HG03439 (cell line): ENCODE measurements at regions not wholly inside any gene's neighbourhood (a gene's known extent, or its start where the extent isn't known, plus 50 kb on each side); places are given as distances from the start of the nearest gene placed in this dataset.
"Not testable (repeated sequence)": the region's sequence is repeated elsewhere in the genome, so short reads cannot be mapped to it uniquely, and the experiment has no call there.

Source experiments
- ATAC-seq: cut with Tn5 transposase; IDR thresholded peaks from one replicate; pipeline ENCODE4 v1.9.1; 2021; ENCODE audit warnings: mild to moderate bottlenecking, moderate library complexity; ENCODE audit not compliant: unreplicated experiment

DNA sequence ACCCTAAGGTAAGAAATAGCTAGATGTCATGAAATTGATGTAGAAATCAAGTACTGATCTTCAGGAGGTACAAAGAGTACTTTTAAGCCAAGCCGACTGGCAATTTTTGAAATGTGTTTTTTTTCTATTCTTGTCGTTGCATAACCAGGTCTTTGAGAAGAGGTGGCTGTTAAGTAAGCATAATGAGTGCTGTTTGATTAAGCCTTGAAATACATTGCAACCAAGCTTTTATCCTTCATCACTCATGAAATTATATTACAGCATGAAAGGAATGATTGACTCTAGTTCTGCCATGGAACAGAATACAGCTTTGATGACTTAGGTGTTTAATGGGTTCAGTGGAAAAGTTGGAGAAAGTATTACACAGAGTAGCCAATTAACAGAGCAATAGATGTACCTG, 1720.2 kb upstream of the SEL1L start:
- ATAC-seq: no peak

- no peak for ATAC-seq
Measured at GRCh38 chr14:83255015-83255726, 1721.5 kb upstream of the SEL1L start.

- ATAC-seq: no peak
Measured at GRCh38 chr14:83255727-83256090, 1722.1 kb upstream of the SEL1L start.

GRCh38 chr14:83257466-83258439, 1724.1 kb upstream of the SEL1L start:
- no peak for ATAC-seq

DNA sequence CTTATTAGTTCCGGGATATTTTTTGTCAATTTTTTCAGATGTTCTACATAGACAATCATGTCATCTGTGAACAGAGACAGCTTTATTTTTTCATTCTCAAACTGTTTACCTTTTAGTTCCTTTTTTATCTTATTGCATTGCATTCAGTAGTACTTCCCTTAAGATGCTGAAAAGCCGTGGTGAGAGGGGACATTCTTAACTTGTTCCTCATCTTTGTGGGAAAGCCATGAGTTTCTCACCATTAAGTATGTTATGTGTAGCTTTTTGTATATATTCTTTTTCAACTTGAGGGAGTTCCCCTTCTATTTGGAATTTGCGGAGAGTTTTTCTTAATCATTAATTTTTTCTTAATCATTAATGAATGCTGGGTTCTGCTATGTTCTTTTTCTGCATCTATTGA, 1727.1 kb upstream of the SEL1L start:
- no peak for ATAC-seq

DNA sequence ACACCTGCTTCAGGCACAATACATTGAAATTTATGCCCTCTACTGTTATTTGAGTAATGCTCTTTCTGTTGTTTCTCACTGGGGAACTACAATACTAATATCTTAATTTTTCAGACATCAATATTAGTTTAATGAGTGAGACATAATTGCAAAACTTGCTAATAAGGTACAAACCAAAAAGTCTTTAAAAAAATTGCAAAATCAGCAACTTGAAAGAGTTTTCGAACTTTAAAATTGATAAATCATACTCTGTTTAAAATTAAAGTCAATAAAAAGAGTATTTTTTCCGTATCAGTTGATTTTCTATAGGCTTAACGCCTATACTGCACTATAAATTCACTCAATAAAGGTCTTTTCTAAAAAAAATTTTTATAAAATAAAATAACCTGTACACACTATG, 1735.9 kb upstream of the SEL1L start:
- no peak for ATAC-seq

DNA sequence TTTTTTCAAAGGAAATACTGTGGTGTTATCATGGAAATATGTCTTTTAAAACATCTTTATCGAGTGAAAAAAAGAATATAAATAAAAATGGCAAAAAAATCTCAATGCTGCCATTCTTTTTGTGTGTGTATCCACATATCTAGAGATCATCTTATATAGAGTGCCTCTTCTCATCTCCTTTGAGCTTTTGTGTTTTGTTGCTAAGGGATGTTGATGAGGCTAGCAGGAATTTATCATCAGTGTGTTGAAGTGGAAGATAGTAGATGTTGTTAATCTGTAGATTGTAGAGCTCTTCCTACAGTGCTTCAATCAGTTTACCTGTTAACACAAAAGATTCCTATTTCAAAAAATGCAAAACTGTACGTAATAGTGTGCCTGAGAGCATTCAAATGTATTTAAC, 1738.0 kb upstream of the SEL1L start:
- ATAC-seq: no peak

DNA sequence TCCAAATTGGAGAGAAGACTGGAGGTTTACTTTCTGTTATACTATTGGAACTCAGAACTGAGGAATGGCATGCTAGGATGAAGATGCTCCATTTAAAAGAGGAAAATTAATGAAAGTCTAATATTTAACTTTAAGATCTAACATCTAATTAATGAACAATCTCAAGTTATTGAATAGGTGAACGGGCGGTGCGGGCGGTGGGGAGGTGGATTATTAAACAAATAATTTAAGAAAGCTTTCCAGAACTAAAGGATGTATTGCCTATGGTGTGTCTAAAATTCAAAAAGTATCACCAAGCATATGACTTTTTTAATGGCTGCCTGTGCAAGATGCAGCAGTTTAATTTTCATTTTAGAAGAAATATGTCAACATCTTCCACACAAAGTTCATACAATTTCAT, 1747.1 kb upstream of the SEL1L start:
- no peak for ATAC-seq

- no peak for ATAC-seq
Measured at GRCh38 chr14:83282706-83283105, 1749.1 kb upstream of the SEL1L start.

DNA sequence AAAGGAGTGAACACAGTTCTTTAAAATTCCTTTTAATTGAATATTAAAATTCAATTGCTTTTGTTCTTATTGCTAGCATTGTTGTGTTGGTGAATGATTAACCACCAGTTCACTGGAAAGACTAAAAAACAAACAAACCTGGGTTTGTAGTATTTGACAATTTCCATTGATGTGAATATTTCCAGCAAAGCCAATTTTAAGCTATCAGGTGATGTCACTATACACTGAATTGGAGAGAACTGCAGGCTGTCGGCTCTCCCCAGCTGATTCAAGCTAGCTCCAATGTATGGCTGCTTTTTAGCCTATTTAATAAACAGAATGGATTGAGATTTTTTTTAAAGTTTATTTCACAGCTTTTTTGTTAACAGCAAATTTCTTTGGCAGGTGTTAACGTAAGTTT, 1753.6 kb upstream of the SEL1L start:
- no peak for ATAC-seq

DNA sequence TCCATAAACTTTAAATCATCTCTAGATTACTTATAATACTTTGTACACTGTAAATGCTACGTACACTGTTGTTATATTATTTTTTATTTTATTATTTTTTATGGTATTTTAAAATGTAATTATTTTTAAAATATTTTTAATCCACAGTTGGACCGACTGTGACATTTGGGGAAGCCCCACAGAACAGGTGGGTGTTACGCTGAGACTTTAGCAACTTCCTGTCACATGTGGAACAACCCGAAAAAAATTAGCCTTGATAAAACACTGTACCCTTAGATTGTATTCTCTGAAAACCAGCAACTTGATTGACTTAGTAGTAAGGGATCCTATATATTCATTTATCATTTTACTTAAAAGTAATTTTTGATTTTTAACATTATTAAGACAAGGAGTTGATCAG, 1755.7 kb upstream of the SEL1L start:
- no peak for ATAC-seq

DNA sequence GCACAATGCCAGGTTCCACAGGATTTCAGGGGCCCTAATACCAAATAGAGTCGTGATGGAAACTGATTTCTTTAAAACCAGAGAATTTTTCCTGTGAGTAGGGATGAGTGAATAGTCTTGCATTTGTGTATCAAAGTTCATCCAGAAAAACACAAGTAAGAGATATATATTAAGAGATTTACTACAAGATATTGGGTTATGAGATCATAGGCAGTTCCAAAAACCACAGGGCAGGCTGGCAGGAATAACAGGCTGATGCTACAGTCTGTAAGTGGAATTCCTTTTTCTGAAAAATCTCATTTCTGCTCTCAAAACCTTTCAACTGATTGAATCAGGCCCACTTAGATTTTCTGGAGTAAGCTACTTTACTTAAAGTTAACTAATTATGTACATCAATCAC, 1756.2 kb upstream of the SEL1L start:
- no peak for ATAC-seq

DNA sequence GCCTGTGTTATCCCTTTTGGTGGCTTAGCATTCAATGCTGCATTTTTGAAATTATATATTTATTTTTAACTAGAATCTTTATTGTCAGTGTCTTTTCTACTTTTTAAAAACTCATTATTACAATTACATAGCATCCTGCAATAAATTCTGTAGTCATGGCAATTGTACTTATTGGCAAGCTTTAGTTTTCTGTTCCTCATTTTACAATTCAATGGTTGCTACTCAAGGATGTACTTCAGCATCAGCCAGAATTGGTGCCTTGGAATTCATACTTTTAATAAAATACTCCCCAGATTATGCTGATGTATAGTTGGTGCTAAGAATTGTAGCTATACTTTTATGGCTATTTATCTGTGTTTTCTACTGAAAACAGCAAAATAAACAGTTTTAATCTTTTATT, 1756.8 kb upstream of the SEL1L start:
- ATAC-seq: no peak

GRCh38 chr14:83291714-83292113, 1758.1 kb upstream of the SEL1L start:
- ATAC-seq: no peak

DNA sequence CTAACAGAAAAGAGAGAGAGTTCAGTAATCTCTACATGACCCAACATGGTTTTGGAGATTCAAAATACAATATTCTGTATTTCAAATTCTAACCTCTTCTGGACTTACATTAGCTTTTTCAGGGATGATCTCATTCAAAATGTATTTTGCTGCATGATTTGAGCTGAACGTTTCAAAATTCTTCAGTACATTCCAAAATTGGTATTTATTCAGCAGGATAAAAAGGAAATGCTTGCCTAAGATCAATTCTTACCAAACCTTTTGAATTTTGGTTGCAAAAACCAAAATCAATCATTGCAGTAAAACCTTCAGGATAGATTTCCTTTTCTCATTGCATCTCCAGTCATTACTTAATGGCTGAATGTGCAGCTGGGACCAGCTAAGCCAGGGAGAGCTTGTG, 1761.3 kb upstream of the SEL1L start:
- no peak for ATAC-seq

DNA sequence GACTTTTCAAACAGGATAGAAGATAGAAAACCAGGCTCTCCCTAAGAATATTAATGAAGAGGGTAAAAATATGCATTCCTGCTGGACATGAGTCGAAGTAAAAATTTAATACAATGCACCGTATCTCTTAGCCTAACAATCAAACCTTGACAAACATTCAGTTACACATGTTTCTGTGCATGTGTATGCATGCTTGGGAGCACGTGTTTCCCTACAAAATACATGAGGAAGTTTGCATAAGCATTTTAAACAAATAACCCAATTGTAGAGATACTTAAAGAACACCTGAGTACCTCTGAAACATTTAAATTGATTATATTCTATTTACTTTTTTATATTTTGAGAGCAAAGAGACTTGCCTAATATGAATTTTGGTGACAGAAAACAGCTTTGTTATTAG, 1763.7 kb upstream of the SEL1L start:
- ATAC-seq: no peak

DNA sequence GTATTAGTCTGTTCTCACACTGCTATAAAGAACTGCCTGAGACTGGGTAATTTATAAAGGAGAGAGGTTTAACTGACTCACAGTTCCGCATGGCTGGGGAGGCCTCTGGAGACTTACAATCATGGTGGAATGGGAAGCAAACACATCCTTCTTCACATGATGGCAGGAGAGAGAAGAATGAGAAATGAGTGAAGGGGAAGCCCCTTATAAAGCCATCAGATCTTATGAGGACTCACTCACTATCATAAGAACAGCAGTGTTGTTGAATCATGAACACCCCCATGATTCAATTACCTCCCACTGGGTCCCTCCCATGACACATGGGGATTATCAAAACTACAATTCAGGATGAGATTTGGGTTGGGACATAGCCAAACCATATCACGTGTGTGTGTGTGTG, 1764.4 kb upstream of the SEL1L start:
- ATAC-seq: not testable (repeated sequence)

GRCh38 chr14:83300476-83301064, 1766.9 kb upstream of the SEL1L start:
- ATAC-seq: no peak

GRCh38 chr14:83301791-83302190, 1768.1 kb upstream of the SEL1L start:
- ATAC-seq: no peak

DNA sequence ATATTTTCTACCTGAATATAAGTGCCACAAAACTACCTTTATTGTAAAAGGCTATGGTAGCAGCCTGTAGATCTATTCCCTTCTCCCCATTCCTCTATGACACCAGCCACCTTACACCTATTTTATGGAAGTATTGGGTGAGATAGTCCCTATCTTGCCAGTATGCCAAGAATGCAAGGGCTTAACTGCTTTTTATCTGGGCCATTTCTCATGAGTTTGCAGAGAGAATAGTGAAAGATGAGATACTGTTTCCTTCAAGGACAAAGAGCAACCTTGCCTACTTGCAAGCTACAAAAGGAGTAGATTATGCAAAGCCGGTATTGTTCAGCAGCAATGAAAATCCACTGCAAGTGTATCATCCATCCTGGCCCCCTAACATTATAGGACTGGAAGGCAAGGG, 1775.6 kb upstream of the SEL1L start:
- ATAC-seq: no peak

GRCh38 chr14:83309833-83310232, 1776.2 kb upstream of the SEL1L start:
- ATAC-seq: no peak

DNA sequence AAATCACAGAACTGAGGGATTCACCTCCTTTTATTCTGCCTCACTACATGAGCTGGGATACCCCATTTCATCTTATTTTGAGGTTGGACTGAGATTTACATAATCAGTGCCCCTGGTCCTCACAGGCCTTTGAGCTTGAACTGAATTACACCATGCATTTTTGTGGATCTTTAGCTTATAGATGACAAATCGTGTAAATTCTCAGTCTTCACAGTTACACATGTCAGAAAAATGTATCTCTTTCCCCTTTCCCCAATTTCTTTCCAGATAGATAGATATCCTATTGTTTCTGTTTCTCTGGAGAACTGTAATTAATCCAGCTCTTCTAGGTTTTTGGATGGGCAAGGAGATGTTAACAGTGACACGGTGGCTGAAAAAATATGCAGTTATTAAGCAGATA, 1778.9 kb upstream of the SEL1L start:
- no peak for ATAC-seq
